ENCODE measurements at regions not wholly inside any gene's neighbourhood (a gene's known extent, or its start where the extent isn't known, plus 50 kb on each side); places are given as distances from the start of the nearest gene placed in this dataset.
A peak's percentile ranks its signal among the peaks of the same experiment; 100 is the strongest.

DNA sequence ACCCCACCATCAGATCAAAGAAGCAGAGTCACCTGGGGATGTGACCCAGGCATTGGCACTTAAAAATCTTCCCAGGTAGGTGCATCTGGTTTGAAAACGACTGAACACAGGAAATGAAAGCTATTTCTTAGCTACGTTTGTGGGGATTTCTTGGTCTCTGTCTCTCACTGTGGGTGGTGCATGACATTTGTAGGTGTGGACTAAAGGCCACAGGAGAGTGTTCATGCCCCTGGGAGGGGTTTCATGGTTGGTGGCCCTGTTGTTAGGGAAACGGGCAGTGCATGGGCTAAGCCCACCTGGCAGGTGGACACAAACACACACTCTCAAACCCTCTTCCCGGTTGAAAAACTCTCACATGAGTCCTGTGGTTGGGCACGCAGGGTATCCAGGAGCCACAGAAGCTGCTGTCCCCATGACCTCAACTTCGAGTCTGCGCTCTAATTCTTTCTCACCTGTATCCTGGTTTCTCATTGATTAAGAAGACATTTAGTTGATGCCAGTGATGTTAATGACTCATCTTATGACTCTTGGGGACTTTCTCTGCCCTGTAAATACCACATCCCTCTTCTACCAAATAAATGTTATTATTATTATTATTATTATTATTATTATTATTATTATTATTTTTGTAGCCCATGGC lies 119.4 kb downstream of the MRPS6 start:
- DNase-seq = no peak

DNA sequence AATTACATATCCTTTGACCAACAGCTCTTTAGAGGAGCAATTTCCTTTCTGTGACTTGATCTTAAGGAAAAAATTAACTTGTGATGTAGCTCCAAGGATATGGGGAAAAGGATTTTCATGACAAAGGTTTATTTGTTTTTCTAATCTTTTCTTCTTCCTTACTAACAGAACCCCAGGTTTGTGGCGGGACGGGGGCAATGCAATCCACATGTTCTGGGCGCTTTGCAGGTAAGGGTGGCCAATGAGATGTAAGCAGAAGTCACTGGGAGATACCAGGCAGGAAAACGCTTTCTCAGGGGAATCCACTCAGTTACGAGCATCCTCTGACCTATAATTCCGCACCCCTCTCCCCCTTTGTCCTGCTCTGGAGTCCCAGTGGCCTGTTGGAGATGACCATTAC lies 122.0 kb downstream of the MRPS6 start:
- no peak for DNase-seq

DNA sequence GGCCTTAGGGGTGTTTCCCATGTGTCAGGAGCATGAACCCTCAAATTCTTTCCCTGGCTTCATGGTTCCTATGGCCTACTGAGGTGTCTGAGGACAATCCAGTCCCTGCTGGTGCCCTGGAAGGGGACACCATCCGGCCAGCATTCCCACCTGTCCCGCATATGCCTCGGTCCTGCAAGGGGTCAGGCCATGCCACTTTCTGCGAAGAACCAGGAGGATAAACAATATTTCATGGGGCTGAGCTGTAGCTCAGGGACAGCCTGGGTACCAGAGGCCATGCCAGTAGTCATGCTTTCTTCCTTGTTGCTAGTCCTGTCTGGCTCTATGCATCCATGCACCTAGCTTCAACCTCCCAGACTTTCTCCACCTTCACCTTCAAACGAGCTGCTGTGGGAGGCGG lies 123.6 kb downstream of the MRPS6 start:
- no peak for DNase-seq

GRCh38 chr21:34197561-34197960 lies 124.2 kb downstream of the MRPS6 start:
- DNase-seq = no peak

GRCh38 chr21:34198231-34199120 lies 125.1 kb downstream of the MRPS6 start:
- DNase-seq = no peak

GRCh38 chr21:34199121-34199910 lies 125.9 kb downstream of the MRPS6 start:
- no peak for DNase-seq

- no peak for DNase-seq
Observed at GRCh38 chr21:34200288-34200905, 127.0 kb downstream of the MRPS6 start.

- DNase-seq = no peak
Observed at GRCh38 chr21:34201001-34201400, 127.6 kb downstream of the MRPS6 start.

- no peak for DNase-seq
Observed at GRCh38 chr21:34201481-34201858, 128.1 kb downstream of the MRPS6 start.

DNA sequence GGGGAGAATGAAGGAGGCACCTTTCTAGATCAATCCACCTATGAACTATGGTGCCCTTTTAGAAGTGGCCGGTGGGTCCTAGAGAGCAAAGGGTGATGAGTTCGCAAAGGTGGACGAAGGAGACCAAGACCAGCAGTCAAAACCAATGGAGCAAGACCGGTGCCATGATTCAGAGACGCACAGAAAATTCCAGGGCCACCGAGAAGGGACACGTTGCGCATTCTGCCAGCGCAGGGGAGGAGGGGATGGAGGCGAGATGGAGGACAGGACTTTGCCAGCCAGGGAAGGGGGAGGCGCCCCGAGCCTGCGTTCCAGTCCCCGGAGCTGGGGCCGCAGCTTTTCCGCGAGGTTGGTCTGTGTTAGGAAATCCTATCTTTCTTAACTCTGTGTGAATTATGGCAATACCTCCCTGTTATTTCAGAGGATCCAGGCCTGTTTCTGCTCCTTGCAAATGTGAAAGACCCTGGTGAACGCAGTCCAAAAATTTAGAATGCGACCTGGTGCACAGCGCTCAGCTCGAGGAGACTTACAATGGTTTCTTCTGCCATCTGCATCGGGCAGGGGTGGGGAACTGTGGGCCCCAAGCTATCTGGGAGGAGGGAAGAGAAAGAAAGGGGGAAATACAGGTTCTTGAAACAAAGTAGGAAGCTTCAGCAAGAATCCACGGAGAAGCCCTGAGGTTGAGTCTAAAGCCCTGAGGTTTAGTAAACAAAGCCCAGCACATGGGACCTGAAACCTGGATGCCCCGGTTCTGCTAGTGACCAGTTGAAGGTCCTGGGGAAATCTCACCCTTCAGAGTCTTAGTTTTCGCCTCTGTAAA lies 129.4 kb downstream of the MRPS6 start:
- DNase-seq = peak; percentile 62

DNA sequence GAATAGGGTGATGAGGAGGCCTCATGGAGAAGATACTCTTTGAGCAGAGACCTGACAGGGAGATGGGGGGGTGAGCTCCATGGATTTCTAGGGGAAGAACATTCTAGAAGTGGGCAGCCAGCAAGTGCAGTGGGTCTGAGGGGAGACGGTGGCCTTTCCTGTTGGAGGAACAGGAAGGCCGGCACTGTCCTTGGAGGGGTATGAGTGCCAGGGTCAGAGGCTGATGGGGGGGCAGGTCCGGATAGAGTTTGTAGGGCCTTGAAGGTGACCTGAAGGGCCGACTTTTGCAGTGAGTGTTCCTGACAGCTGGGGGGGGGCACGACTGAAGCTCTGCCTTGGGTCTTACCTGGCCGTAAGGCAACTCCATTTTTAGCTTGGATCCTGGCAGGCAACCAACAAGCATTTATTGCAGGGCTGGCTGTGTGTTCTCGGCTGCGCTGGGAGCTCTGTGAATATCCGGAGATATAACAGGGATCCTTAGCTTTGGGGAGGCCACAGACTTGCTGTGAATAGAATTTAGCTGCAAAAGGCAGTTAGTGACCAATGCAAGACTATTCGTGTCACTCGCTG lies 130.6 kb downstream of the MRPS6 start:
- no peak for DNase-seq

DNA sequence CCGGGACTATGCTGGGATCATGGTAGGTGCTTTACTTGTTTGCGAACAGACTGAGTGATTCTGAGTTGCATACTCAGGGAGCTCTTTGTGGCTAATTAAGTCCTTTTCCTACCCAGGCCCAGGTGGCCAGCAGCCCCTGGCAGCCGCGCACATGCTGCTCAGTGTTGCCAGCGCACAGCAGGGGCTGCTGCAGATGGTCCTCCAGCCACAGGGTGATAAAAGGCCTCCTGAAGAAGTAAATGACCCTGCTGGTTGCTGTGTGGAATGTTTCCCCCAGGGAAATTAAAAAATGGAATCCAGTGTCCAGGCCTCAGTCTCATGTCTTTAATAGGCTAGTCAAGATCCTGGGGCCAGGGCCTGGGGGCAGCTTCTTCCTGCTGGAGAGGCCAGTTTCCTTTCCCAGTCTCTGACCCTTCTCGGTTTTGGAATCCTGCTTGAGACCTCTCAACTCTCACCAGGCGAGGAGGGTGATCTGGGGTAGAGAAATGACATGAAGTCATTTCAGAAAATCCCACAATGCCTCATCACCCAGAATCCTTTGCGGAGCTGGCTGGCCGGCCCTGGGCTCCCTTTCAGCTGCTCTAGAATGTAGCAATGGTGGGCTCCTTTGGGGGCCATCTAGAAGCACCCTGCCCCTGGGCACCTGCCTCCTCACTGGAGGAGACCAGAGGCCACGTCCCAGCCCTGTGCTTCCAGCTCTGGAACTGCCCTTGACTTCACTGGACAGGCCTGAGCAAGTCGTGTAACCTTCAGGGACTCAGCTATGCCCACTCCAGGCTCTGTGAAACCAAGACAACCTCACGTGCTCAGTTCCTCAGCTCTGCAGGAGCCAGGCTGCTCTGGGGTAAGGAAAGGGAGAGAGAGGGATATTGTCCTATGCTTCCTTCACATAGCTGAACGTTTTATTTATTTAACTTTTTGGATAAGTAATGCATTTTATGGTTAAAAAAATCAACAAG lies 131.4 kb downstream of the MRPS6 start:
- DNase-seq = no peak

GRCh38 chr21:34205811-34206571 lies 132.6 kb downstream of the MRPS6 start:
- DNase-seq = no peak

DNA sequence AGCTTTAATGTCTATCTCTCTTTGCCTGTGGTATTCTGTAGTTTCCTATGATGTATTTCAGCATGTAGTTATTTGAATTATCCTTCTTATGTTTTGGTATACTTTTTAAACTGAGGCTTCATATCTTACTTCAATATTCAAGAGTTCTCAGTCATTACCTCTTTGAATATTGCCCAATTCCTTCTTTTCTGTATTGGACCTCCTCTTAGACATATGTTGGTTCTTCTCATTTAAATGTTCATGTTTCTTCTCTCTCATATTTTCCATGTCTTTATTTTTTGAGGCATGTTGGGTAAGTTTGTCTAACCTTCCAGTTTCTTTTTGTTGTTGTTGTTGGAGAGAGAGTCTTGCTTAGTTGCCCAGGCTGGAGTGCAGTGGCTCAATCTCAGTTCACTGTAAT lies 140.6 kb downstream of the MRPS6 start:
- no peak for DNase-seq

GRCh38 chr21:34215501-34215900 lies 142.1 kb downstream of the MRPS6 start:
- DNase-seq = no peak

GRCh38 chr21:34215911-34216717 lies 142.7 kb downstream of the MRPS6 start:
- DNase-seq = no peak

DNA sequence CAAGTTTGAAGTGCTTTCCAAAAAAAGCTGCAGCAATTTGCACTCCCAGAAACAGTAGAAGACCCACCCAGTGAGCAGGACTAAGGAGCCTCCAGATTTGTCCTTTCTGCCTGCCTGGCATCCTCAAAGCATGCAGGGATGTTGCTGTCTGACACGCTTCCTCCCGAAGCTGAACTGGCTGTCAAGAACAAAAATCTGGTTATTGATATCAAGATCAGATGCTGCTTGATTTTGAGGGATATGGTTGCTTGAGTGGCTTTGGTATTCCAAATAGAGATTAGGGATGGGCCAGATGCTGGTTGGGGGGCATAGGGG lies 143.3 kb downstream of the MRPS6 start:
- DNase-seq = no peak

DNA sequence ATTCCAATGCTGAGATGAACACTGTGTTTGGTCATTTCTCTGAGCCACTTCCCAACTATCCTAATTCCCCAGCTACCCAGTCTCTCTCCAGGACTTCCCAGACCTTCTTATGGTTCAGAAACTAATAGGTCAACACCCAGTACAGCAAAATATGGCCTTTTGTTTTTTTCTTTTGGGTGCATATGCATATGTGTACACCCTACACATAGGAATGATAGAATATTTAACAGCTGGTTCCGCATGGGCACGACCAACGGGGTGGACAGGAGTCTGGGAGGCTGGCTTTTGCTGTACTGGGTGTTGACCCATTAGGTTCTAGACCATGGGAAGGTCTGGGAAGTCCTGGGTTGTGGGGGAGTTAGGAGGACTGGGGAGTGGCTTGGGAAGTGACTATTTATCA lies 143.9 kb downstream of the MRPS6 start:
- DNase-seq = no peak

Data from renal pelvis (tissue), 1 donor.